ENCODE measurements at regions not wholly inside any gene's neighbourhood (a gene's known extent, or its start where the extent isn't known, plus 50 kb on each side); places are given as distances from the start of the nearest gene placed in this dataset.

GRCh38 chr15:67901922-67902321, 62.1 kb upstream of the RNU6-1 start:
- WGBS (ENCODE audit: extremely low coverage, insufficient coverage, low lambda C conversion rate), result no CpG with 5 or more reads among the region's 1 CpG
- no peak overlapping the region for H3K4ac ChIP-seq (ENCODE audit: low read depth, low read length)
- H2BK15ac ChIP-seq (replicated peaks; ENCODE audit: low read depth), result no peak overlapping the region

GRCh38 chr15:67902579-67903009, 62.7 kb upstream of the RNU6-1 start:
- Histone ChIP-seq H2BK5ac (ENCODE audit: low read length) (no peak overlapping the region), H3K27me3 (ENCODE audit: insufficient read depth, low read length, poor library complexity) (no peaks in the 10 kb centered on the region), H3K56ac (ENCODE audit: low read length) (no peak overlapping the region), H3K27ac (ENCODE audit: low read depth, low read length) (no peak overlapping the region), H3K9ac (ENCODE audit: low read length) (no peak overlapping the region), H2BK15ac (replicated peaks; ENCODE audit: low read depth) (no peak overlapping the region), H3K36me3 (ENCODE audit: control insufficient read depth, insufficient read depth, low read length) (no peaks in the 10 kb centered on the region), H3K4me3 (ENCODE audit: low read length) (no peak overlapping the region), H3K79me2 (ENCODE audit: control insufficient read depth, insufficient read depth, low read length) (no peaks in the 10 kb centered on the region), H3K4ac (ENCODE audit: low read depth, low read length) (no peak overlapping the region), H2AK5ac (ENCODE audit: low read length) (no peak overlapping the region), H3K23ac (ENCODE audit: low read length) (no peak overlapping the region), H3K4me2 (ENCODE audit: low read length) (no peak overlapping the region), H3K79me1 (ENCODE audit: low read length) (no peaks in the 10 kb centered on the region), H2BK120ac (ENCODE audit: low read depth, low read length) (no peak overlapping the region), H3K18ac (ENCODE audit: low read length) (no peak overlapping the region), H3K4me1 (ENCODE audit: control insufficient read depth, low read depth, low read length) (no peaks in the 10 kb centered on the region), H4K5ac (ENCODE audit: low read length) (no peak overlapping the region), H4K8ac (ENCODE audit: low read depth, low read length) (no peak overlapping the region)
- DNase-seq, result no peak
- no CpG with 5 or more reads among the region's 9 CpGs for WGBS (ENCODE audit: extremely low coverage, insufficient coverage, low lambda C conversion rate)

More at GRCh38 chr15:67901922-67902321, 62.1 kb upstream of the RNU6-1 start:
- no peak overlapping the region for H3K18ac ChIP-seq (ENCODE audit: low read length)
- H2BK120ac ChIP-seq (ENCODE audit: low read depth, low read length), result no peak overlapping the region
- no peak overlapping the region for H2AK5ac ChIP-seq (ENCODE audit: low read length)
- H3K4me2 ChIP-seq (ENCODE audit: low read length), result no peak overlapping the region
- H3K56ac ChIP-seq (ENCODE audit: low read length), result no peak overlapping the region
- peak; percentile 13 for DNase-seq
- no peak overlapping the region for H3K4me3 ChIP-seq (ENCODE audit: low read length)
- no peaks in the 10 kb centered on the region for H3K79me1 ChIP-seq (ENCODE audit: low read length)
- H2BK5ac ChIP-seq (ENCODE audit: low read length), result no peak overlapping the region
- H3K4me1 ChIP-seq (ENCODE audit: control insufficient read depth, low read depth, low read length), result no peaks in the 10 kb centered on the region
- no peak overlapping the region for H3K27ac ChIP-seq (ENCODE audit: low read depth, low read length)
- no peaks in the 10 kb centered on the region for H3K36me3 ChIP-seq (ENCODE audit: control insufficient read depth, insufficient read depth, low read length)
- no peak overlapping the region for H3K9ac ChIP-seq (ENCODE audit: low read length)
- H3K79me2 ChIP-seq (ENCODE audit: control insufficient read depth, insufficient read depth, low read length), result no peaks in the 10 kb centered on the region
- no peaks in the 10 kb centered on the region for H3K27me3 ChIP-seq (ENCODE audit: insufficient read depth, low read length, poor library complexity)
- no peak overlapping the region for H4K8ac ChIP-seq (ENCODE audit: low read depth, low read length)
- H4K5ac ChIP-seq (ENCODE audit: low read length), result no peak overlapping the region
- no peak overlapping the region for H3K23ac ChIP-seq (ENCODE audit: low read length)

- Histone ChIP-seq H4K5ac (ENCODE audit: low read length) (no peak overlapping the region), H3K4me3 (ENCODE audit: low read length) (no peak overlapping the region), H3K79me2 (ENCODE audit: control insufficient read depth, insufficient read depth, low read length) (no peaks in the 10 kb centered on the region), H3K4me1 (ENCODE audit: control insufficient read depth, low read depth, low read length) (no peaks in the 10 kb centered on the region), H2AK5ac (ENCODE audit: low read length) (no peak overlapping the region), H3K9ac (ENCODE audit: low read length) (no peak overlapping the region), H3K36me3 (ENCODE audit: control insufficient read depth, insufficient read depth, low read length) (no peaks in the 10 kb centered on the region), H3K27ac (ENCODE audit: low read depth, low read length) (no peak overlapping the region), H3K18ac (ENCODE audit: low read length) (no peak overlapping the region), H2BK15ac (replicated peaks; ENCODE audit: low read depth) (no peak overlapping the region), H3K23ac (ENCODE audit: low read length) (no peak overlapping the region), H3K4ac (ENCODE audit: low read depth, low read length) (no peak overlapping the region), H2BK120ac (ENCODE audit: low read depth, low read length) (no peak overlapping the region), H3K27me3 (ENCODE audit: insufficient read depth, low read length, poor library complexity) (no peaks in the 10 kb centered on the region), H2BK5ac (ENCODE audit: low read length) (no peak overlapping the region), H4K8ac (ENCODE audit: low read depth, low read length) (no peak overlapping the region), H3K4me2 (ENCODE audit: low read length) (no peak overlapping the region), H3K56ac (ENCODE audit: low read length) (no peak overlapping the region), H3K79me1 (ENCODE audit: low read length) (no peaks in the 10 kb centered on the region)
- DNase-seq, result no peak
Measured at GRCh38 chr15:67903708-67904107, 63.9 kb upstream of the RNU6-1 start.

GRCh38 chr15:67905628-67906027, 65.8 kb upstream of the RNU6-1 start:
- Histone ChIP-seq H3K18ac (ENCODE audit: low read length) (no peak overlapping the region), H3K79me1 (ENCODE audit: low read length) (no peaks in the 10 kb centered on the region), H3K4ac (ENCODE audit: low read depth, low read length) (no peak overlapping the region), H3K9ac (ENCODE audit: low read length) (no peak overlapping the region), H4K8ac (ENCODE audit: low read depth, low read length) (no peak overlapping the region), H2AK5ac (ENCODE audit: low read length) (no peak overlapping the region), H3K23ac (ENCODE audit: low read length) (no peak overlapping the region), H2BK5ac (ENCODE audit: low read length) (no peak overlapping the region), H4K5ac (ENCODE audit: low read length) (no peak overlapping the region), H3K4me2 (ENCODE audit: low read length) (no peak overlapping the region), H2BK120ac (ENCODE audit: low read depth, low read length) (no peak overlapping the region), H3K27ac (ENCODE audit: low read depth, low read length) (no peak overlapping the region), H3K4me1 (ENCODE audit: control insufficient read depth, low read depth, low read length) (no peaks in the 10 kb centered on the region), H3K4me3 (ENCODE audit: low read length) (no peak overlapping the region), H3K79me2 (ENCODE audit: control insufficient read depth, insufficient read depth, low read length) (no peaks in the 10 kb centered on the region), H2BK15ac (replicated peaks; ENCODE audit: low read depth) (no peak overlapping the region), H3K27me3 (ENCODE audit: insufficient read depth, low read length, poor library complexity) (no peaks in the 10 kb centered on the region), H3K56ac (ENCODE audit: low read length) (no peak overlapping the region), H3K36me3 (ENCODE audit: control insufficient read depth, insufficient read depth, low read length) (no peaks in the 10 kb centered on the region)
- DNase-seq, result no peak
- WGBS (ENCODE audit: extremely low coverage, insufficient coverage, low lambda C conversion rate), result no CpG with 5 or more reads among the region's 1 CpG

- no peaks in the 10 kb centered on the region for H3K4me1 ChIP-seq (ENCODE audit: control insufficient read depth, low read depth, low read length)
- no peaks in the 10 kb centered on the region for H3K79me2 ChIP-seq (ENCODE audit: control insufficient read depth, insufficient read depth, low read length)
- H3K23ac ChIP-seq (ENCODE audit: low read length), result no peak overlapping the region
- no peak overlapping the region for H3K18ac ChIP-seq (ENCODE audit: low read length)
- H3K4ac ChIP-seq (ENCODE audit: low read depth, low read length), result no peak overlapping the region
- H3K36me3 ChIP-seq (ENCODE audit: control insufficient read depth, insufficient read depth, low read length), result no peaks in the 10 kb centered on the region
- no peak overlapping the region for H3K27ac ChIP-seq (ENCODE audit: low read depth, low read length)
- H3K79me1 ChIP-seq (ENCODE audit: low read length), result no peaks in the 10 kb centered on the region
- H2AK5ac ChIP-seq (ENCODE audit: low read length), result no peak overlapping the region
- H2BK5ac ChIP-seq (ENCODE audit: low read length), result no peak overlapping the region
- H4K5ac ChIP-seq (ENCODE audit: low read length), result no peak overlapping the region
- H3K9ac ChIP-seq (ENCODE audit: low read length), result no peak overlapping the region
- no peak overlapping the region for H4K8ac ChIP-seq (ENCODE audit: low read depth, low read length)
- H3K27me3 ChIP-seq (ENCODE audit: insufficient read depth, low read length, poor library complexity), result no peaks in the 10 kb centered on the region
- no peak overlapping the region for H2BK15ac ChIP-seq (replicated peaks; ENCODE audit: low read depth)
- H3K56ac ChIP-seq (ENCODE audit: low read length), result no peak overlapping the region
- H3K4me3 ChIP-seq (ENCODE audit: low read length), result no peak overlapping the region
- no peak overlapping the region for H2BK120ac ChIP-seq (ENCODE audit: low read depth, low read length)
- DNase-seq, result peak; percentile 45
- H3K4me2 ChIP-seq (ENCODE audit: low read length), result no peak overlapping the region
Measured at GRCh38 chr15:67906382-67906781, 66.5 kb upstream of the RNU6-1 start.

GRCh38 chr15:67907184-67907723, 67.4 kb upstream of the RNU6-1 start:
- no peak overlapping the region for H3K4me2 ChIP-seq (ENCODE audit: low read length)
- no peak overlapping the region for H3K4ac ChIP-seq (ENCODE audit: low read depth, low read length)
- H3K79me2 ChIP-seq (ENCODE audit: control insufficient read depth, insufficient read depth, low read length), result no peaks in the 10 kb centered on the region
- no peak overlapping the region for H2BK120ac ChIP-seq (ENCODE audit: low read depth, low read length)
- H3K36me3 ChIP-seq (ENCODE audit: control insufficient read depth, insufficient read depth, low read length), result no peaks in the 10 kb centered on the region
- H2AK5ac ChIP-seq (ENCODE audit: low read length), result no peak overlapping the region
- no peak for DNase-seq
- no peaks in the 10 kb centered on the region for H3K4me1 ChIP-seq (ENCODE audit: control insufficient read depth, low read depth, low read length)
- no peak overlapping the region for H3K9ac ChIP-seq (ENCODE audit: low read length)
- whole genome bisulfite sequencing (ENCODE audit: extremely low coverage, insufficient coverage, low lambda C conversion rate), result no CpG with 5 or more reads among the region's 2 CpGs
- H3K79me1 ChIP-seq (ENCODE audit: low read length), result no peaks in the 10 kb centered on the region
- H4K5ac ChIP-seq (ENCODE audit: low read length), result no peak overlapping the region
- no peak overlapping the region for H3K4me3 ChIP-seq (ENCODE audit: low read length)
- H2BK5ac ChIP-seq (ENCODE audit: low read length), result no peak overlapping the region
- H2BK15ac ChIP-seq (replicated peaks; ENCODE audit: low read depth), result no peak overlapping the region
- no peak overlapping the region for H3K56ac ChIP-seq (ENCODE audit: low read length)
- no peak overlapping the region for H3K23ac ChIP-seq (ENCODE audit: low read length)
- no peak overlapping the region for H4K8ac ChIP-seq (ENCODE audit: low read depth, low read length)
- H3K18ac ChIP-seq (ENCODE audit: low read length), result no peak overlapping the region
- H3K27ac ChIP-seq (ENCODE audit: low read depth, low read length), result no peak overlapping the region
- no peaks in the 10 kb centered on the region for H3K27me3 ChIP-seq (ENCODE audit: insufficient read depth, low read length, poor library complexity)

Measured in mesendoderm (in vitro differentiated cells).